H1 (cell line): ENCODE measurements at regions not wholly inside any gene's neighbourhood (a gene's known extent, or its start where the extent isn't known, plus 50 kb on each side); places are given as distances from the start of the nearest gene placed in this dataset.

Experiments used
- CEBPB ChIP-seq: IDR thresholded peaks from 2 replicates; pipeline ENCODE4 v1.6.1; 2012; ENCODE audit warnings: low read depth, low read length
- FOSL1 ChIP-seq: IDR thresholded peaks from 2 replicates; pipeline ENCODE4 v1.6.1; 2011; ENCODE audit warnings: mild to moderate bottlenecking, low read depth, low read length, moderate library complexity; ENCODE audit not compliant: insufficient read depth
- TEAD4 ChIP-seq: IDR thresholded peaks from 2 replicates; pipeline ENCODE4 v1.6.1; 2012; ENCODE audit warnings: low read depth, low read length, inconsistent platforms, mixed read lengths
- TF ChIP-seq, protein P1 (sequence below): fragments of 300-600 bp; sonication (generic); IDR thresholded peaks from 2 replicates; pipeline ENCODE4 v1.7.1; 2012; ENCODE audit warnings: low read length, moderate library complexity, mild to moderate bottlenecking, inconsistent platforms; ENCODE audit not compliant: insufficient replicate concordance
- TF ChIP-seq, protein P2 (sequence below): IDR thresholded peaks from 2 replicates; pipeline ENCODE4 v1.6.1; 2011; ENCODE audit warnings: low read depth, mild to moderate bottlenecking, low read length; ENCODE audit not compliant: insufficient read depth

DNA sequence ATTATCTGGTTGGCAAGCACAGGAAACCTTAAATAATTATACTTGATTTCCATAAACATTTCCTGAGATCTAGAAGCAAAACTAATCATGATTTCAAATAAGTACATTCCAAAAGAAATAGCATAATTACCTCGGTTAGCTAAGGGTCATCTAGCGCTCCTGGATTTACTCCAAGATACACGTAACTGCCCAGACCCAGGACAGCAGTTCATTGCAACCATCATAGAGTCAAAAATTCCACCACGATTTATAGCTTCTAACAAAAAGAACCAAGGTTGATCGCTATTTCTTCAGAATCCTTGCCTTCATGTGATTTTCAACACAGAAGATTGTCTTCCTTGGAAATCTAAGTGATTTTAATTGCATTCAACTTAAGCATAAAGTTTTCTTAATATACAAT lies 1235.5 kb upstream of the TENM3 start (continued):
- TF ChIP-seq, protein P1, sequence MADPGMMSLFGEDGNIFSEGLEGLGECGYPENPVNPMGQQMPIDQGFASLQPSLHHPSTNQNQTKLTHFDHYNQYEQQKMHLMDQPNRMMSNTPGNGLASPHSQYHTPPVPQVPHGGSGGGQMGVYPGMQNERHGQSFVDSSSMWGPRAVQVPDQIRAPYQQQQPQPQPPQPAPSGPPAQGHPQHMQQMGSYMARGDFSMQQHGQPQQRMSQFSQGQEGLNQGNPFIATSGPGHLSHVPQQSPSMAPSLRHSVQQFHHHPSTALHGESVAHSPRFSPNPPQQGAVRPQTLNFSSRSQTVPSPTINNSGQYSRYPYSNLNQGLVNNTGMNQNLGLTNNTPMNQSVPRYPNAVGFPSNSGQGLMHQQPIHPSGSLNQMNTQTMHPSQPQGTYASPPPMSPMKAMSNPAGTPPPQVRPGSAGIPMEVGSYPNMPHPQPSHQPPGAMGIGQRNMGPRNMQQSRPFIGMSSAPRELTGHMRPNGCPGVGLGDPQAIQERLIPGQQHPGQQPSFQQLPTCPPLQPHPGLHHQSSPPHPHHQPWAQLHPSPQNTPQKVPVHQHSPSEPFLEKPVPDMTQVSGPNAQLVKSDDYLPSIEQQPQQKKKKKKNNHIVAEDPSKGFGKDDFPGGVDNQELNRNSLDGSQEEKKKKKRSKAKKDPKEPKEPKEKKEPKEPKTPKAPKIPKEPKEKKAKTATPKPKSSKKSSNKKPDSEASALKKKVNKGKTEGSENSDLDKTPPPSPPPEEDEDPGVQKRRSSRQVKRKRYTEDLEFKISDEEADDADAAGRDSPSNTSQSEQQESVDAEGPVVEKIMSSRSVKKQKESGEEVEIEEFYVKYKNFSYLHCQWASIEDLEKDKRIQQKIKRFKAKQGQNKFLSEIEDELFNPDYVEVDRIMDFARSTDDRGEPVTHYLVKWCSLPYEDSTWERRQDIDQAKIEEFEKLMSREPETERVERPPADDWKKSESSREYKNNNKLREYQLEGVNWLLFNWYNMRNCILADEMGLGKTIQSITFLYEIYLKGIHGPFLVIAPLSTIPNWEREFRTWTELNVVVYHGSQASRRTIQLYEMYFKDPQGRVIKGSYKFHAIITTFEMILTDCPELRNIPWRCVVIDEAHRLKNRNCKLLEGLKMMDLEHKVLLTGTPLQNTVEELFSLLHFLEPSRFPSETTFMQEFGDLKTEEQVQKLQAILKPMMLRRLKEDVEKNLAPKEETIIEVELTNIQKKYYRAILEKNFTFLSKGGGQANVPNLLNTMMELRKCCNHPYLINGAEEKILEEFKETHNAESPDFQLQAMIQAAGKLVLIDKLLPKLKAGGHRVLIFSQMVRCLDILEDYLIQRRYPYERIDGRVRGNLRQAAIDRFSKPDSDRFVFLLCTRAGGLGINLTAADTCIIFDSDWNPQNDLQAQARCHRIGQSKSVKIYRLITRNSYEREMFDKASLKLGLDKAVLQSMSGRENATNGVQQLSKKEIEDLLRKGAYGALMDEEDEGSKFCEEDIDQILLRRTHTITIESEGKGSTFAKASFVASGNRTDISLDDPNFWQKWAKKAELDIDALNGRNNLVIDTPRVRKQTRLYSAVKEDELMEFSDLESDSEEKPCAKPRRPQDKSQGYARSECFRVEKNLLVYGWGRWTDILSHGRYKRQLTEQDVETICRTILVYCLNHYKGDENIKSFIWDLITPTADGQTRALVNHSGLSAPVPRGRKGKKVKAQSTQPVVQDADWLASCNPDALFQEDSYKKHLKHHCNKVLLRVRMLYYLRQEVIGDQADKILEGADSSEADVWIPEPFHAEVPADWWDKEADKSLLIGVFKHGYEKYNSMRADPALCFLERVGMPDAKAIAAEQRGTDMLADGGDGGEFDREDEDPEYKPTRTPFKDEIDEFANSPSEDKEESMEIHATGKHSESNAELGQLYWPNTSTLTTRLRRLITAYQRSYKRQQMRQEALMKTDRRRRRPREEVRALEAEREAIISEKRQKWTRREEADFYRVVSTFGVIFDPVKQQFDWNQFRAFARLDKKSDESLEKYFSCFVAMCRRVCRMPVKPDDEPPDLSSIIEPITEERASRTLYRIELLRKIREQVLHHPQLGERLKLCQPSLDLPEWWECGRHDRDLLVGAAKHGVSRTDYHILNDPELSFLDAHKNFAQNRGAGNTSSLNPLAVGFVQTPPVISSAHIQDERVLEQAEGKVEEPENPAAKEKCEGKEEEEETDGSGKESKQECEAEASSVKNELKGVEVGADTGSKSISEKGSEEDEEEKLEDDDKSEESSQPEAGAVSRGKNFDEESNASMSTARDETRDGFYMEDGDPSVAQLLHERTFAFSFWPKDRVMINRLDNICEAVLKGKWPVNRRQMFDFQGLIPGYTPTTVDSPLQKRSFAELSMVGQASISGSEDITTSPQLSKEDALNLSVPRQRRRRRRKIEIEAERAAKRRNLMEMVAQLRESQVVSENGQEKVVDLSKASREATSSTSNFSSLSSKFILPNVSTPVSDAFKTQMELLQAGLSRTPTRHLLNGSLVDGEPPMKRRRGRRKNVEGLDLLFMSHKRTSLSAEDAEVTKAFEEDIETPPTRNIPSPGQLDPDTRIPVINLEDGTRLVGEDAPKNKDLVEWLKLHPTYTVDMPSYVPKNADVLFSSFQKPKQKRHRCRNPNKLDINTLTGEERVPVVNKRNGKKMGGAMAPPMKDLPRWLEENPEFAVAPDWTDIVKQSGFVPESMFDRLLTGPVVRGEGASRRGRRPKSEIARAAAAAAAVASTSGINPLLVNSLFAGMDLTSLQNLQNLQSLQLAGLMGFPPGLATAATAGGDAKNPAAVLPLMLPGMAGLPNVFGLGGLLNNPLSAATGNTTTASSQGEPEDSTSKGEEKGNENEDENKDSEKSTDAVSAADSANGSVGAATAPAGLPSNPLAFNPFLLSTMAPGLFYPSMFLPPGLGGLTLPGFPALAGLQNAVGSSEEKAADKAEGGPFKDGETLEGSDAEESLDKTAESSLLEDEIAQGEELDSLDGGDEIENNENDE, result no peak
- no peak for TF ChIP-seq CEBPB
- no peak for TF ChIP-seq TEAD4
- TF ChIP-seq, protein P2, sequence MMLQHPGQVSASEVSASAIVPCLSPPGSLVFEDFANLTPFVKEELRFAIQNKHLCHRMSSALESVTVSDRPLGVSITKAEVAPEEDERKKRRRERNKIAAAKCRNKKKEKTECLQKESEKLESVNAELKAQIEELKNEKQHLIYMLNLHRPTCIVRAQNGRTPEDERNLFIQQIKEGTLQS, result no peak
- TF ChIP-seq FOSL1, result no peak
